ENCODE measurements at regions not wholly inside any gene's neighbourhood (a gene's known extent, or its start where the extent isn't known, plus 50 kb on each side); places are given as distances from the start of the nearest gene placed in this dataset.

DNA sequence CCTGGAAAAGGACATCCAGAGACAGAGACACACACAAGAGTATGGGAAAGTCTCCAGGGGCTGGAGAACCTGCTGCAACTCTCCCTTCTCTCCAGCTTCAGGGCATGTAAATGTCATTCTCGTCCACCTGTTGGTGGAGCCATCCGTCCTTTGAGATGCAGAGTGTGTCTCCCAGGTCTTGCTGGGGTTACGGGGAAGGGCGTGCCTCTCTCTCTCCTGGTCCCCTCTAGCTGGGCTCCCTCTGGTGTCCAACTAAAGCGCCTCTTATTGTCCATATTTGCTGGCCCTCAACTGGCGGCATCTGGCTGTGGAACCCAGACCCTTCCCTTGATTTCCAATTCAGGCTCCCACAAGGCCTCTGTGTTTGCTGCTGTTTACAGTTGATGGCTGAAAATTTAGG is 244.1 kb downstream of the BMP7 start:
- 40 to 100% (median 67%) methylated on average over 1 to 5 of the region's 6 CpGs; no CpG with 5 or more reads in 4 of the 10 experiments for WGBS, 10 experiments
- ATAC-seq (replicated peaks in 6 of 8): no peak
- H3K27ac ChIP-seq: no peak overlapping the region
- no peak overlapping the region for H3K4me3 ChIP-seq
- peaks cover 0 to 2% of the 10 kb centered on the region in 2 donors for H3K4me1 ChIP-seq (replicated peaks in 1 of 2)
- in situ Hi-C loops (cut with MboI; ENCODE audit: low pct_unique_long_range_greater_than_20kb in 2 of 9, low sequenced_read_pairs in 9 of 9, unreplicated experiment in 9 of 9): no loop called here

- in situ Hi-C loops (cut with MboI; ENCODE audit: low pct_unique_long_range_greater_than_20kb in 2 of 9, low sequenced_read_pairs in 9 of 9, unreplicated experiment in 9 of 9): no loop called here
- Histone ChIP-seq H3K27ac (no peak overlapping the region), H3K4me1 (replicated peaks in 1 of 2) (peaks cover 0 to 2% of the 10 kb centered on the region in 2 donors), H3K4me3 (no peak overlapping the region)
- 27 to 100% (median 82%) methylated on average over 1 to 2 of the region's 2 CpGs; no CpG with 5 or more reads in 4 of the 10 experiments for WGBS, 10 experiments
- ATAC-seq (replicated peaks in 6 of 8): no peak
These were observed 243.4 kb downstream of the BMP7 start for GRCh38 chr20:57023007-57023406.

GRCh38 chr20:57023997-57024396 is 242.4 kb downstream of the BMP7 start:
- no peak overlapping the region for H3K4me3 ChIP-seq
- in situ Hi-C loops (cut with MboI; ENCODE audit: low pct_unique_long_range_greater_than_20kb in 2 of 9, low sequenced_read_pairs in 9 of 9, unreplicated experiment in 9 of 9): no loop called here
- H3K27ac ChIP-seq: no peak overlapping the region
- ATAC-seq (replicated peaks in 6 of 8): no peak
- peaks cover 0 to 2% of the 10 kb centered on the region in 2 donors for H3K4me1 ChIP-seq (replicated peaks in 1 of 2)
- WGBS, 10 experiments: 40 to 100% (median 85%) methylated on average over 2 to 7 of the region's 9 CpGs; no CpG with 5 or more reads in 2 of the 10 experiments

DNA sequence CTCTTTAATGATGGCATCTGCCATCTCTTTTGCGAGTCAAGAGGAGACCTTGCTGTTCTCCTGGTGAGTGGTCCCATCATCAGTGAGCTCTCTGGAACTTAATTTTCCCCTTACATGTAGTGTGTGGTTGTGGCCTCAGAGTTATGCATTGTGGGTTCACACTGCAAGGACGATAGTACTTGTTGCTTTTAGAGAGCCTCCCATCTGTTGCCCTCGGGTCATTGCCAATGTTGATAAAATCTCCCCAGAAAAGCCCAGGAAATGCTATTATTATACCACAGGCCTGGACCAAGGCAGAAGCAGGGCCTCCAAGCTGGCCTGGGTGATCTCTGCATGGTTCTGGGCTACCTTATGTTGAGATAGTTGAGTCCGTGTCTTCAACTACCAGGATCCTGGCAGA is 241.6 kb downstream of the BMP7 start:
- Histone ChIP-seq H3K27ac (no peak overlapping the region), H3K4me3 (no peak overlapping the region), H3K4me1 (replicated peaks in 1 of 2) (peaks cover 0 to 2% of the 10 kb centered on the region in 2 donors)
- WGBS, 10 experiments: 75 to 100% (median 87%) methylated on average over 1 to 4 of the region's 4 CpGs; no CpG with 5 or more reads in 6 of the 10 experiments
- in situ Hi-C loops (cut with MboI; ENCODE audit: low pct_unique_long_range_greater_than_20kb in 2 of 9, low sequenced_read_pairs in 9 of 9, unreplicated experiment in 9 of 9): no loop called here
- peak in 1 of 8 experiments; percentile 23 for ATAC-seq (replicated peaks in 6 of 8)

DNA sequence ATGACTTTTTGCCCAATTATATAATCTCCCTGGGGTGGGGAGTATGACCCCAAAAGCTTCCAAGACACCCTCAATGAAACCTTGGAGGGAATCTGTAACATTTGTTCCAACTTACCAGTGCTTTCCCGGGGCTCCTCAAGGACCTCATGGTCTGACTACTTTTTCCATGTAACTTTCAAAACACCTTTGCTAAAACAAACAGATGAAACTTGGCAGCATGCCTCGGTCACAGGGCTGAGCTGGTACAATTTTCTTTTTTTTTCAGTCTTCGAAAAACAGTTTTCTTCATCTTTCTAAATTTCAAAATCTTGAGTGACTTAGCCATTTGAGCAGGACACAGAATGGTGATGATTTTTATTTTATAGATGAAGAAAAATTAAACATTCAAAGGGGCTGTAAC is 241.2 kb downstream of the BMP7 start:
- H3K4me1 ChIP-seq (replicated peaks in 1 of 2): peaks cover 0 to 2% of the 10 kb centered on the region in 2 donors
- no peak overlapping the region for H3K27ac ChIP-seq
- WGBS, 10 experiments: 43 to 96% (median 70%) methylated on average over 1 to 3 of the region's 3 CpGs; no CpG with 5 or more reads in 1 of the 10 experiments
- no peak overlapping the region for H3K4me3 ChIP-seq
- in situ Hi-C loops (cut with MboI; ENCODE audit: low pct_unique_long_range_greater_than_20kb in 2 of 9, low sequenced_read_pairs in 9 of 9, unreplicated experiment in 9 of 9): no loop called here
- ATAC-seq (replicated peaks in 6 of 8): no peak

- H3K4me3 ChIP-seq: no peak overlapping the region
- in situ Hi-C loops (cut with MboI; ENCODE audit: low pct_unique_long_range_greater_than_20kb in 2 of 9, low sequenced_read_pairs in 9 of 9, unreplicated experiment in 9 of 9): no loop called here
- peaks cover 0 to 4% of the 10 kb centered on the region in 2 donors for H3K4me1 ChIP-seq (replicated peaks in 1 of 2)
- ATAC-seq (replicated peaks in 6 of 8): peak in 3 of 8 experiments; percentile 87 to 93 (median 88)
- 6 to 83% (median 43%) methylated on average over 1 to 4 of the region's 4 CpGs for WGBS, 10 experiments
- no peak overlapping the region for H3K27ac ChIP-seq
These were observed 240.7 kb downstream of the BMP7 start for GRCh38 chr20:57025666-57026224.

- in situ Hi-C loops (cut with MboI; ENCODE audit: low pct_unique_long_range_greater_than_20kb in 2 of 9, low sequenced_read_pairs in 9 of 9, unreplicated experiment in 9 of 9): no loop called here
- WGBS, 10 experiments: 50 to 92% (median 80%) methylated on average over 1 to 5 of the region's 5 CpGs; no CpG with 5 or more reads in 3 of the 10 experiments
- H3K4me1 ChIP-seq (replicated peaks in 1 of 2): peaks cover 0 to 4% of the 10 kb centered on the region in 2 donors
- no peak for ATAC-seq (replicated peaks in 6 of 8)
- no peak overlapping the region for H3K4me3 ChIP-seq
- H3K27ac ChIP-seq: no peak overlapping the region
These were observed 238.7 kb downstream of the BMP7 start for GRCh38 chr20:57027777-57028176.

GRCh38 chr20:57030611-57031600 is 235.5 kb downstream of the BMP7 start:
- in situ Hi-C loops (cut with MboI; ENCODE audit: low pct_unique_long_range_greater_than_20kb in 2 of 9, low sequenced_read_pairs in 9 of 9, unreplicated experiment in 9 of 9): no loop called here
- 4 to 75% (median 35%) methylated on average over 4 to 11 of the region's 14 CpGs; no CpG with 5 or more reads in 3 of the 10 experiments for WGBS, 10 experiments
- ATAC-seq (replicated peaks in 6 of 8): peak in 4 of 8 experiments; percentile 62 to 91 (median 78)

GRCh38 chr20:57031867-57032355 is 234.5 kb downstream of the BMP7 start:
- WGBS, 10 experiments: 0 to 80% (median 7%) methylated on average over 1 to 2 of the region's 2 CpGs; no CpG with 5 or more reads in 5 of the 10 experiments
- no peak overlapping the region for H3K4me3 ChIP-seq
- H3K27ac ChIP-seq: no peak overlapping the region
- no peak for ATAC-seq (replicated peaks in 6 of 8)
- in situ Hi-C loops (cut with MboI; ENCODE audit: low pct_unique_long_range_greater_than_20kb in 2 of 9, low sequenced_read_pairs in 9 of 9, unreplicated experiment in 9 of 9): no loop called here
- H3K4me1 ChIP-seq (replicated peaks in 1 of 2): peaks cover 0 to 2% of the 10 kb centered on the region in 2 donors

More at GRCh38 chr20:57030611-57031600, 235.5 kb downstream of the BMP7 start:
- Histone ChIP-seq H3K27ac (no peak overlapping the region), H3K4me3 (no peak overlapping the region), H3K4me1 (replicated peaks in 1 of 2) (peaks cover 0 to 2% of the 10 kb centered on the region in 2 donors)

- Histone ChIP-seq H3K4me3 (no peak overlapping the region), H3K27ac (no peak overlapping the region), H3K4me1 (replicated peaks in 1 of 2) (peaks cover 0 to 2% of the 10 kb centered on the region in 2 donors)
- in situ Hi-C loops (cut with MboI; ENCODE audit: low pct_unique_long_range_greater_than_20kb in 2 of 9, low sequenced_read_pairs in 9 of 9, unreplicated experiment in 9 of 9): no loop called here
- ATAC-seq (replicated peaks in 6 of 8): no peak
- WGBS, 10 experiments: 51 to 100% (median 75%) methylated on average over 1 to 4 of the region's 9 CpGs; no CpG with 5 or more reads in 1 of the 10 experiments
These were observed 233.6 kb downstream of the BMP7 start for GRCh38 chr20:57032847-57033246.

GRCh38 chr20:57034001-57034400 is 232.4 kb downstream of the BMP7 start:
- Histone ChIP-seq H3K4me3 (no peak overlapping the region), H3K27ac (no peak overlapping the region), H3K4me1 (replicated peaks in 1 of 2) (peaks cover 0 to 2% of the 10 kb centered on the region in 2 donors)
- no peak for ATAC-seq (replicated peaks in 6 of 8)
- WGBS, 10 experiments: 0 to 100% (median 71%) methylated on average over 1 to 5 of the region's 5 CpGs; no CpG with 5 or more reads in 2 of the 10 experiments
- in situ Hi-C loops (cut with MboI; ENCODE audit: low pct_unique_long_range_greater_than_20kb in 2 of 9, low sequenced_read_pairs in 9 of 9, unreplicated experiment in 9 of 9): no loop called here

- no peak for ATAC-seq (replicated peaks in 6 of 8)
- Histone ChIP-seq H3K4me1 (replicated peaks in 1 of 2) (no peaks in the 10 kb centered on the region), H3K4me3 (no peak overlapping the region), H3K27ac (no peak overlapping the region)
- WGBS, 10 experiments: 0 to 92% (median 62%) methylated on average over 1 to 3 of the region's 3 CpGs; no CpG with 5 or more reads in 4 of the 10 experiments
- in situ Hi-C loops (cut with MboI; ENCODE audit: low pct_unique_long_range_greater_than_20kb in 2 of 9, low sequenced_read_pairs in 9 of 9, unreplicated experiment in 9 of 9): no loop called here
These were observed 228.8 kb downstream of the BMP7 start for GRCh38 chr20:57037689-57038088.
